Panc1 (cell line): ENCODE measurements at regions not wholly inside any gene's neighbourhood (a gene's known extent, or its start where the extent isn't known, plus 50 kb on each side); places are given as distances from the start of the nearest gene placed in this dataset.

ENCODE experiments used
- ATAC-seq: fragments of 200-7000 bp; cut with Tn5 transposase; 2 replicates; pipeline ENCODE4 v1.9.1; 2020; ENCODE audit warnings: mild to moderate bottlenecking, moderate library complexity
- BruUV-seq: library from RNA; stranded (reverse); fragments of 400-500 nt; replicated peaks from 2 replicates; lab custom pipeline; 2021; lab: Mats Ljungman, UMichigan
- CTCF ChIA-PET: fragments of 300-600 bp; sonication (Branson Sonifier 250); formaldehyde crosslinking; loops from one replicate; lab custom pipeline; 2022; ENCODE audit warnings: antibody characterized with exemption; lab: Charles Lee
- POLR2A ChIA-PET: fragments of 300-600 bp; sonication (Branson Sonifier 250); formaldehyde crosslinking; loops from one replicate; lab custom pipeline; 2022; ENCODE audit warnings: antibody characterized with exemption; lab: Charles Lee
- DNase-seq: peaks from one replicate; pipeline ENCODE4 v3.0.0-alpha.2; 2010; ENCODE audit warnings: low read depth, low spot score
- H3K27ac ChIP-seq: 2 replicates; pipeline ENCODE4 v1.5.1; 2011; ENCODE audit warnings: mild to moderate bottlenecking, low read length, inconsistent platforms
- H3K27me3 ChIP-seq: fragments of 200-500 bp; sonication (Bioruptor generic); 2 replicates; pipeline ENCODE4 v1.6.0; 2014; ENCODE audit warnings: low read length, inconsistent platforms; ENCODE audit not compliant: control insufficient read depth, insufficient read depth
- H3K36me3 ChIP-seq: fragments of 200-500 bp; sonication (Bioruptor generic); 2 replicates; pipeline ENCODE4 v1.5.1; 2014; ENCODE audit warnings: inconsistent platforms, mild to moderate bottlenecking, low read length, moderate library complexity; ENCODE audit not compliant: control insufficient read depth, insufficient read depth
- H3K4me1 ChIP-seq: 2 replicates; pipeline ENCODE4 v1.5.1; 2011; ENCODE audit warnings: inconsistent platforms, mild to moderate bottlenecking, low read length, moderate library complexity; ENCODE audit not compliant: control insufficient read depth, insufficient read depth
- H3K4me3 ChIP-seq, 2 experiments: 2 replicates each; pipeline ENCODE4 v1.5.1; 2011 to 2012; ENCODE audit warnings: low read depth in 2 of 2, low read length in 2 of 2, mild to moderate bottlenecking in 2 of 2, inconsistent platforms in 1 of 2, moderate library complexity in 1 of 2
- H3K9me3 ChIP-seq: fragments of 200-500 bp; sonication (Bioruptor generic); 2 replicates; pipeline ENCODE4 v1.5.1; 2014; ENCODE audit warnings: low read depth, mild to moderate bottlenecking, inconsistent platforms, low read length, moderate library complexity; ENCODE audit not compliant: control insufficient read depth, insufficient read depth
- CTCF ChIP-seq: fragments of 450-650 bp; IDR thresholded peaks from 2 replicates; pipeline ENCODE4 v1.5.1; 2017; ENCODE audit warnings: mild to moderate bottlenecking
- POLR2AphosphoS5 ChIP-seq: IDR thresholded peaks from 2 replicates; pipeline ENCODE4 v1.6.1; 2012; ENCODE audit warnings: mild to moderate bottlenecking, low read depth, low read length, moderate library complexity
- REST ChIP-seq, 2 experiments: IDR thresholded peaks; 2 replicates each; pipeline ENCODE4 v1.6.1; 2011 to 2012; ENCODE audit warnings: low read depth in 2 of 2, control low read depth in 1 of 2, low read length in 1 of 2, mild to moderate bottlenecking in 1 of 2, moderate library complexity in 1 of 2; ENCODE audit not compliant: insufficient read depth in 1 of 2
- SIN3A ChIP-seq: IDR thresholded peaks from 2 replicates; pipeline ENCODE4 v1.6.1; 2012; ENCODE audit warnings: low read depth, mild to moderate bottlenecking, low read length, moderate library complexity, borderline replicate concordance; ENCODE audit not compliant: insufficient read depth
- TCF7L2 ChIP-seq: IDR thresholded peaks from 2 replicates; pipeline ENCODE4 v1.6.1; 2011; ENCODE audit warnings: mild to moderate bottlenecking, low read depth, low read length, inconsistent platforms
- in situ Hi-C: cut with HindIII; loops from 2 replicates; pipeline ENCODE4 v1.10.0; 2016; ENCODE audit warnings: low sequenced_read_pairs, low pct_unique_long_range_greater_than_20kb
- intact Hi-C: fragments of 100-400 bp; cut with micrococcal nuclease; formaldehyde crosslinking; loops from one replicate; pipeline ENCODE4 v1.10.0; 2022; ENCODE audit not compliant: unreplicated experiment

GRCh38 chr9:1300941-1301340 is 250.8 kb downstream of the DMRT2 start:
- TF ChIP-seq TCF7L2 (no peak), POLR2AphosphoS5 (no peak), CTCF (no peak), REST (IDR thresholded peaks at IDR 0.05; ENCODE audit: insufficient read depth in 1 of 2, low read depth in 2 of 2, low read length in 1 of 2) (no peak), SIN3A (no peak)
- in situ Hi-C loops (no loop called here), intact Hi-C loops (no loop called here)
- Histone ChIP-seq H3K4me3 (no peak overlapping the region), H3K27ac (no peak overlapping the region), H3K27me3 (no peaks in the 10 kb centered on the region), H3K4me1 (no peaks in the 10 kb centered on the region), H3K36me3 (no peaks in the 10 kb centered on the region), H3K9me3 (no peaks in the 10 kb centered on the region)
- DNase-seq: no peak
- BruUV-seq: no TSS peak
- ATAC-seq: no peak
- ChIA-PET POLR2A (no interaction called here), CTCF (no interaction called here)

- no peak overlapping the region for H3K27ac ChIP-seq
- DNase-seq (no peak), ATAC-seq (no peak)
- no TSS peak for BruUV-seq
- TF ChIP-seq CTCF: no peak
- TF ChIP-seq TCF7L2: no peak
- TF ChIP-seq REST (IDR thresholded peaks at IDR 0.05; ENCODE audit: insufficient read depth in 1 of 2, low read depth in 2 of 2, low read length in 1 of 2): no peak
- no peak for TF ChIP-seq SIN3A
- no peak for TF ChIP-seq POLR2AphosphoS5
- in situ Hi-C loops: no loop called here
- no peaks in the 10 kb centered on the region for H3K36me3 ChIP-seq
- H3K4me3 ChIP-seq: no peak overlapping the region
- POLR2A ChIA-PET: no interaction called here
- no peaks in the 10 kb centered on the region for H3K4me1 ChIP-seq
- intact Hi-C loops: no loop called here
- no peaks in the 10 kb centered on the region for H3K9me3 ChIP-seq
- CTCF ChIA-PET: no interaction called here
- H3K27me3 ChIP-seq: no peaks in the 10 kb centered on the region
These were observed 253.8 kb downstream of the DMRT2 start for GRCh38 chr9:1303932-1304331.
